ENCODE measurements at regions not wholly inside any gene's neighbourhood (a gene's known extent, or its start where the extent isn't known, plus 50 kb on each side); places are given as distances from the start of the nearest gene placed in this dataset.
"Not testable (repeated sequence)": the region's sequence is repeated elsewhere in the genome, so short reads cannot be mapped to it uniquely, and the experiment has no call there.

DNA sequence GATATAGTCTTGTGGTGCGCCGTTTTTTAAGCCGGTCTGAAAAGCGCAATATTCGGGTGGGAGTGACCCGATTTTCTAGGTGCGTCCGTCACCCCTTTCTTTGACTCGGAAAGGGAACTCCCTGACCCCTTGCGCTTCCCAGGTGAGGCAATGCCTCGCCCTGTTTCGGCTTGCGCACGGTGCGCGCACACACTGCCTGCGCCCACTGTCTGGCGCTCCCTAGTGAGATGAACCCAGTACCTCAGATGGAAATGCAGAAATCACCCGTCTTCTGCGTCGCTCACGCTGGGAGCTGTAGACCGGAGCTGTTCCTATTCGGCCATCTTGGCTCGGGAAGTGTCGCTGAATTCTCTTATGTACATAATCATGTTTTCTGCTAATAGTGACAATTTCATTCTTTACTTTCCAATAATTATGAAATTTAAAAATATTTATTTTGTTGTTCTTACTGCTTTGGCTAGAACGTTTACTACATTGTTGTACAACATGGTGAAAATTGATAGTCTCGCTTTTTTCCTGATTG is 61.2 kb upstream of the MINDY3 start:
- DNase-seq, result not testable (repeated sequence)

DNA sequence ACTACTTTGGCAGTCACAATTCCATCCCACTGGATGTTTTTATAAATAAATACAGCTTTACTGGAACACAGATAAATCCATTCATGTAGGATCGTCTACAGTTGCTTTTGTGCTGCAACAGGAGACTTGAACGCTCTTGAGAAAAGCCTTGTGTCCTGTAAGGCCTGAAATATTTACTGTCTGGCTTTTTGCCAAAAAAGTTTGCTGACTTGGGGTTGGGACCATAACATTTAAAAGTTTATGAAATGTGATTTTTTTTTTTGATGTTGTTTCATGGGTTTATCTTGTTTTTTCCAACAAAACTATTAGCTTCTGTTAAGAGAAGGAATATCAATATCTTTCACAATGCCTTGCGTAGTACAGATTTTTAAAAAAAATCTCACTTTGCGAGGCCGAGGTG is 71.1 kb upstream of the MINDY3 start:
- no peak for DNase-seq

DNA sequence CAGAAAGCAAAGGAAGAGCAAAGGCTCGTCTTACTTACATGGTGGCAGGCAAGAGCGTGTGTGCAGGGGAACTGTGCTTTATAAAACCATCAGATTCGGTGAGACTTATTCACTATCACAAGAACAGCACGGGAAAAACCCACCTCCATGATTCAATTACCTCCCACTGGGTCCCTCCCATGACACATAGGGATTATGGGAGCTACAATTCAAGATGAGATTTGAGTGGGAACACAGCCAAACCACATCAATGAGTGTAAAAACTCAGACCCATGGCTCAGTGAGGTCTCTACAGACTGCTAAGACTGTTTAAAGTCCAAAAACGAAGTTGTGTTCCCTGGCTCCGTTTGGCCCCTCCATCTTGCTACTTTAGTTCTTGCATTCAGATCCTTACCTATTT is 79.2 kb upstream of the MINDY3 start:
- not testable (repeated sequence) for DNase-seq

- no peak for DNase-seq
Measured at GRCh38 chr10:15943426-15943825, 83.1 kb upstream of the MINDY3 start.

- DNase-seq, result no peak
Measured at GRCh38 chr10:15954188-15954587, 93.9 kb upstream of the MINDY3 start.

- no peak for DNase-seq
Measured at GRCh38 chr10:15960277-15960676, 100.0 kb upstream of the MINDY3 start.

DNA sequence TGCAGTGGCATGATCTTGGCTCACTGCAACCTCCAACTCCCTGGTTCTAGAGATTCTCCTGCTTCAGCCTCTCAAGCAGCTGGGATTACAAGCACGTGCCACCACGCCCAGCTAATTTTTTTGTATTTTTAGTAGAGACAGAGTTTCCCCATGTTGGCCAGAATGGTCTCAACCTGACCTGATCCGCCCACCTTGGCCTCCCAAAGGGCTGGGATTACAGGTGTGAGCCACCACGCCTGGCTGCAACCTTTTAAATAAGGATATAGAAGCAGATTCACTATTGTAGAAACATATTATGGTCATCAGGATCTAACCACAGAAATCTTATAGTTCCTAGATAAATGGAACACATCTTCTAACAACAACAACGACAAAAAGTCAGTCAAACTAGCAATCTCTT is 112.4 kb upstream of the MINDY3 start:
- DNase-seq, result not testable (repeated sequence)

DNA sequence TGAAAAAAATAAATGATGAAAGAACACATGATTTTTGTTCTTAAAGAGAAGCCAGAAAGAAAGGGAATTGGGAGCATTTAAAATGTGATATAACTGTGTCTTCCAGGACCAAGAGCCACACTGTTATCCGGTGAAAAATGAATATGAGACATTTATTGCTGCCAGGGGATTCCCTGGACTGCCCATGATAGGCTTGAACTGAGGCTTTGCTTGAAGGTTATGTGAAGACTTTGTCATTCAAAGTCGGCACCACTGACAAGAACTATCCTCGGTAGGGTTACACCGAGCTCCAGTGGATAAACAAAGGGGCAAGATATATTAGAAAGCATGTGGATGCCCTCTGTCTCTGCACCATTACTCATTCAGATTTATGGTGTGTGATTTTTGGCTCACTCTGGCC is 125.4 kb upstream of the MINDY3 start:
- no peak for DNase-seq

DNA sequence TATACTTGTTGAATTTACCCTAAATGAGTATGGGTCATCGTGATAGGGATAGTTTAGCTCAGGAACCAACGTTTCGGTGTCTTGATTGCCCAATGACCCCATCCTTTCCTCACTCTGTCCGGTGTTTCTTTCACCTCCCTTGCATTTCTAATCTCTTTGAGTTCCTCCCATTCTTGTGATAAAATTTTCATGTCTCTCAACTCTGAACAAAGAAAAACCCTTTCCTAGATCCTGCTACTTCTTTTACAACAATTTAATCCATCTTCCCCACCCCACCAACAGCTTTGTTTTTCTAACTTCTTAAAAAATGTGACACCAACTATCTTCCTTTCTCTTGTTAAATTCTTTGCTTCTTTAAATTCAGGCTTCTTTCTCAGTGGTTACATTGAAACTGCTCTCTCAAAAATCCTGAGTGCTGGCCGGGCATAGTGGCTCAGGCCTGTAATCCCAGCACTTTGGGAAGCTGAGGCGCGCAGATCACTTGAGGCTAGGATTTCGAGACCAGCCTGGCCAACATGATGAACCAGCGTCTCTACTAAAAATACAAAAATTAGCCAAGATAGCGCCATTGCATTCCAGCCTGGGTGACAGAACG is 130.3 kb upstream of the MINDY3 start:
- no peak for DNase-seq

- DNase-seq, result no peak
Measured at GRCh38 chr10:15997313-15997712, 137.0 kb upstream of the MINDY3 start.

- no peak for DNase-seq
Measured at GRCh38 chr10:16001581-16001980, 141.3 kb upstream of the MINDY3 start.

DNA sequence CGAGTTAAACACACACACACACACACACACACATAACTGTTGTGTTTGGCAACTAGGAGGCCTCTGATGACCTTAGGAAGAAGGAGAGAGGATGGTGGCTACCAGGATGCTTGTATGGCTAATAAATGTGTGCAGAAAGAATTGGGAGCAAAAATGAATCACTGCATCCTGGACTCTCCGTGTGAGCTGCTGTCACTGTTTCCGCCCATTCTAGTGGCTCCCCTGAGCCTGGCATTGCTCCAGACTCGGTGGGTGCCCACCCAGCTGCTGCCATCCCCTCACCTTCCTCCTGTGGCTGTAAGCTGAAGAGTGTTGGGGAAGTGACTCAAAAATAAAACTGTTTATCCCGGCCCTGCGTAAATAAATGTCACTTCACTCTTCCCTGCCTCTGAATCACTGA is 149.5 kb upstream of the MINDY3 start:
- no peak for DNase-seq

DNA sequence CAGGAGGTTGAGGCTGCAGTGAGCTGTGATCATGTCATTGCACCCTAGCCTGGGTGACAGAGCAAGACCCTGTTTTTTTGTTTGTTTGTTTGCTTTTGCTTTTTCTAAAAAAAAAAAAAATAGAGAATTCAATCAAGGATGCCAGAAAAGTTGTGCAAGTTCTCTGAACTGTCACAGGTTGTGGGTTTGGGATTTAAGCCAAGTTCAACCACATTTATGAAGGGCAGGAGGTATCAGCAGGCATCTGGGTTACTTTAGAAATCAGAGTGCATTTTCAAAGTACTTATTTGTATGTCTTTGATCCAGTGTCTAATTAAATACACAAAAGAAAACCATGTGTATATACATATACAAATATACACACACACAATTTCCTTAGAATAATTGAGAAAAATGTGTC is 151.2 kb upstream of the MINDY3 start:
- no peak for DNase-seq

DNA sequence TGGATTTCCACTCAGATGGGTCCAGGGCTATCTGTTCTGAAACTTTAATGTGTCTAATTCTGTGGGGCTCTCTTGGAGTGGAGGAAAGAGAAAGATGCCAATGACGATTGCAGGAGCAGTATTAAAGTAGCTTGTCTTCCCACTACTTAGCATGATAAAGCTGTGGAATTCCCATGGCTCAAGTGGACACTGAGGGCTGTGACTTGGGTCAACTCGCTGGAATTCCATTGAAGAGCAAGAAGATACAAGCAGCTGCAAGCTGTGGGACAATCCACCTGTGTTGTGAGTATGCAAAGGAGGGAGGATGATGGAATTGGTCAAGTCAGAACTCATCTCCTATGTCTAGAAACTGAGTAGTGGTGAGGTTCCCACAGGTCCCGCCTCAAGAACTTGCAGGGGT is 154.2 kb upstream of the MINDY3 start:
- DNase-seq, result no peak

- DNase-seq, result no peak
Measured at GRCh38 chr10:16016688-16017087, 156.4 kb upstream of the MINDY3 start.

- DNase-seq, result no peak
Measured at GRCh38 chr10:16020836-16021235, 160.5 kb upstream of the MINDY3 start.

GRCh38 chr10:16026832-16027231 is 166.5 kb upstream of the MINDY3 start:
- DNase-seq, result not testable (repeated sequence)

GRCh38 chr10:16030562-16030961 is 170.3 kb upstream of the MINDY3 start:
- no peak for DNase-seq

DNA sequence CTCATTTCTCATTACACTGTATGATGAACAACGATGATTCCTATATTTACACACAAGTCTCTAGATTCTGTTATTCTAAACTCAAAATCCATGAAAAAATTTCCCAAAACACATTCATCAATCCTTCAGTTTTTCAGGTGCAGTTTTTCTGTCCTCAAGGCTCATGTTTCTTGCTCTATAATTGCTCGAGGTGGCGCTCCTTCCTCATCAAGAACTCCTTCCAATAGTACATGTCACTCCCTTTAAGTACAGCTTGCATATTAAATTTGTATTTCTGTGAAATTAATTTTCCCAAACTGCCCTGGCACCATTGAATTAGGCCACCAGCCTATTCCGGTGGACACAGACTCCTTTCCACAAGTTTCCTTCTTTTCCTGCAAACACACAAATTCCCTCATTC is 188.7 kb upstream of the MINDY3 start:
- DNase-seq, result no peak

- no peak for DNase-seq
Measured at GRCh38 chr10:16049782-16050181, 189.5 kb upstream of the MINDY3 start.

- DNase-seq, result no peak
Measured at GRCh38 chr10:16063350-16063749, 203.0 kb upstream of the MINDY3 start.

DNA sequence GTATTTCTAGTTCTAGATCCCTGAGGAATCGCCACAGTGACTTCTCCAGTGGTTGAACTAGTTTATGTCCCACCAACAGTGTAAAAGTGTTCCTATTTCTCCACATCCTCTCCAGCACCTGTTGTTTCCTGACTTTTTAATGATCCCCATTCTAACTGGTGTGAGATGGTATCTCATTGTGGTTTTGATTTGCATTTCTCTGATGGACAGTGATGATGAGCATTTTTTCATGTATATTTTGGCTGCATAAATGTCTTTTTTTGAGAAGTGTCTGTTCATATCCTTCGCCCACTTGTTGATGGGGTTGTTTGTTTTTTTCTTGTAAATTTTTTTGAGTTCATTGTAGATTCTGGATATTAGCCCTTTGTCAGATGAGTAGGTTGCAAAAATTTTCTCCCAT is 223.2 kb upstream of the MINDY3 start:
- not testable (repeated sequence) for DNase-seq

DNA sequence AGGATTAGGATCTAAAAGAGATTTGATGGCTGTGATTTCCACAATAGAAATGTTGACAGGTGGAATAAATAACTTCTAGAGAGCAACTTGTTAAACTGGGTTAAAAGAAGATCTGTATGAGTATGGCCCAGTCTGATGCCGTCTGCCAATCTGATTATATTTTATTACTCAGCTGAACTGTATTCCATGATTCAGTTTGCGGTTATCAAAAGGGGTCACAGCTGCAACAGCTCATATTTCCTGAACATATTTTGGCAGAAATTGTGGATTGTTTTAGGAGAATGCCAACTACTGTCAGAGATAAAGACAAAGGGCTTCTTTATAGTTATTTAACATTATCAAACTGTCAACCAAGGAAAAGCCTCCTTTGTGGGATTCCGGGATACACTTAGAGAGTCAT is 244.8 kb upstream of the MINDY3 start:
- DNase-seq, result no peak

DNA sequence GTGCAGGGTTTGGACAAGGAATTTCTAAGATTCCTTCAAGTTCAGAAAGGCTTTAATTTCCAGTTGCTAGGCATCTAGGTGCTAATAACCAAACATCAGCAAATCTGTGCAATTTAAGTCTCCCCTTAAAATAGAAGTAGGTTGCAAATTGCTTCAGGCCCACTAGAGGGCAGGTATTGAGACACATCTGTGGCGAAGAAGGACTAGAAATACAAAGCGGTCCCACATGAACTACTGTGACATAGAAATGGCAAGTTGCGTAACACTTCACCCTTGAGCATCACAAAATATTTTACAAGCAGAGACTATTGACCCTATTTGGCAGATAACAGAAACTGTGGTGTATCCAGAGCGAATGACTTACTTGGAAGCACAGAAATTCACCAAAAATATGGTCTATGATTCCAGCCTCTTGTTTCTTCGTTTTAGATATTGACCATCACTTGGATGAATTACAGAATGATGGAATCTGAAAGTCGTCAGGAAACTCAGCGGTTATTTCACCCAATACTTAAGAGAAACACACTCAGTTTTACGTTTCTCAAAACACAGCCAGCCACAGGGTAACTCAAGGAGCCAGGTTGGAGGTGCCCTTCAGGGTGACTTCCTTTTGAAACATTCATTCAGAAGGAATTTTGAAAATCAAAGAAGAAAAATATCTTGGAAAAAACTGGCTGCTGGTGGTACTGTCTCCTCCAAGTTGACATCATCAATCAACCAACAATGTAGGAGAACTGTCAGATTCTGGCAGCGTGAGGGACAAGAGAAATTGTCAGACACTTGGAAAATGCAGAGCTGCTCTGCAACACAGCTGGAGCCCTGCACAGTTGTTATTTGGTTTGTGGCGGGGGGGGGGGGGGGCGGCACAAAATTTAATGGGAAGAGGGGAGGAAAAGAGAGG is 256.3 kb upstream of the MINDY3 start:
- DNase-seq, result no peak
